ENCODE measurements at regions not wholly inside any gene's neighbourhood (a gene's known extent, or its start where the extent isn't known, plus 50 kb on each side); places are given as distances from the start of the nearest gene placed in this dataset.

GRCh38 chr6:17011985-17012384, 89.9 kb upstream of the STMND1 start:
- no peak for TF ChIP-seq CTCF (conservative IDR thresholded peaks at IDR 0.05; ENCODE audit: low read depth, low read length)
- no peak for TF ChIP-seq EZH2 (IDR thresholded peaks at IDR 0.05; ENCODE audit: borderline replicate concordance, low read depth, low read length, poor library complexity, severe bottlenecking)
